ENCODE measurements at regions not wholly inside any gene's neighbourhood (a gene's known extent, or its start where the extent isn't known, plus 50 kb on each side); places are given as distances from the start of the nearest gene placed in this dataset.

GRCh38 chr5:126030698-126031097 lies 392.5 kb upstream of the GRAMD2B start:
- TF ChIP-seq EZH2 (IDR thresholded peaks at IDR 0.05; ENCODE audit: borderline replicate concordance, low read depth, low read length, severe bottlenecking) (no peak), POLR2A (IDR thresholded peaks at IDR 0.05; ENCODE audit: low read depth, low read length) (no peak), POLR2AphosphoS5 (IDR thresholded peaks at IDR 0.05; ENCODE audit: insufficient read depth, low read depth, low read length) (no peak)
- Histone ChIP-seq H3K4me1 (ENCODE audit: control insufficient read depth, extremely low read depth, insufficient read depth, low read length) (no peaks in the 10 kb centered on the region), H4K20me1 (replicated peaks; ENCODE audit: control insufficient read depth, extremely low read depth, insufficient read depth, low read length) (no peaks in the 10 kb centered on the region), H3K9ac (replicated peaks; ENCODE audit: extremely low read depth, insufficient read depth, low read length) (no peak overlapping the region), H3K27ac (ENCODE audit: insufficient read depth, low read depth, low read length) (no peak overlapping the region), H3K9me1 (replicated peaks; ENCODE audit: control insufficient read depth, extremely low read depth, insufficient read depth, low read length) (no peaks in the 10 kb centered on the region), H3K27me3 (ENCODE audit: control insufficient read depth in 2 of 2, insufficient read depth in 2 of 2, low read length in 2 of 2) (peaks cover 0 to 2% of the 10 kb centered on the region in 2 experiments), H2AFZ (ENCODE audit: low read depth, low read length) (no peak overlapping the region), H3K79me2 (ENCODE audit: control insufficient read depth, insufficient read depth, low read length) (no peaks in the 10 kb centered on the region), H3K36me3 (ENCODE audit: control insufficient read depth in 2 of 2, extremely low read depth in 1 of 2, insufficient read depth in 2 of 2, low read length in 2 of 2) (no peaks in the 10 kb centered on the region), H3K4me2 (ENCODE audit: insufficient read depth, low read length) (no peak overlapping the region), H3K9me3 (replicated peaks; ENCODE audit: control insufficient read depth, insufficient read depth, low read length) (no peaks in the 10 kb centered on the region), H3K4me3 (replicated peaks in 1 of 3; ENCODE audit: insufficient read depth in 1 of 3, low read depth in 1 of 3, low read length in 3 of 3) (no peak overlapping the region)
- FAIRE-seq: no peak
- no TSS peak for BruUV-seq (replicated peaks)
- intact Hi-C loops (cut with micrococcal nuclease) (no loop called here), dilution Hi-C loops (cut with MboI; ENCODE audit: extremely low pct_ligation_motif_present, low sequenced_read_pairs) (no loop called here)
- DNase-seq (ENCODE audit: low read depth, low spot score): no peak
- ChIA-PET POLR2A (no interaction called here), CTCF (interaction anchor here (1.0 kb wide), 1 partner anchor 15 kb away, joined by 3 read pairs; no protein-coding TSS in a partner anchor)

- Histone ChIP-seq H3K4me2 (ENCODE audit: insufficient read depth, low read length) (no peak overlapping the region), H3K4me1 (ENCODE audit: control insufficient read depth, extremely low read depth, insufficient read depth, low read length) (no peaks in the 10 kb centered on the region), H3K4me3 (replicated peaks in 1 of 3; ENCODE audit: insufficient read depth in 1 of 3, low read depth in 1 of 3, low read length in 3 of 3) (no peak overlapping the region), H3K27me3 (ENCODE audit: control insufficient read depth in 2 of 2, insufficient read depth in 2 of 2, low read length in 2 of 2) (peaks cover 0 to 2% of the 10 kb centered on the region in 2 experiments), H2AFZ (ENCODE audit: low read depth, low read length) (no peak overlapping the region), H4K20me1 (replicated peaks; ENCODE audit: control insufficient read depth, extremely low read depth, insufficient read depth, low read length) (no peaks in the 10 kb centered on the region), H3K9me1 (replicated peaks; ENCODE audit: control insufficient read depth, extremely low read depth, insufficient read depth, low read length) (no peaks in the 10 kb centered on the region), H3K79me2 (ENCODE audit: control insufficient read depth, insufficient read depth, low read length) (no peaks in the 10 kb centered on the region), H3K9me3 (replicated peaks; ENCODE audit: control insufficient read depth, insufficient read depth, low read length) (no peaks in the 10 kb centered on the region), H3K9ac (replicated peaks; ENCODE audit: extremely low read depth, insufficient read depth, low read length) (no peak overlapping the region), H3K36me3 (ENCODE audit: control insufficient read depth in 2 of 2, extremely low read depth in 1 of 2, insufficient read depth in 2 of 2, low read length in 2 of 2) (no peaks in the 10 kb centered on the region), H3K27ac (ENCODE audit: insufficient read depth, low read depth, low read length) (no peak overlapping the region)
- no peak for FAIRE-seq
- dilution Hi-C loops (cut with MboI; ENCODE audit: extremely low pct_ligation_motif_present, low sequenced_read_pairs): no loop called here
- TF ChIP-seq JUN (IDR thresholded peaks at IDR 0.05; ENCODE audit: borderline replicate concordance, insufficient read depth, insufficient read length, low read depth) (no peak), POLR2A (IDR thresholded peaks at IDR 0.05; ENCODE audit: low read depth, low read length) (no peak), POLR2AphosphoS5 (IDR thresholded peaks at IDR 0.05; ENCODE audit: insufficient read depth, low read depth, low read length) (no peak), EZH2 (IDR thresholded peaks at IDR 0.05; ENCODE audit: borderline replicate concordance, low read depth, low read length, severe bottlenecking) (no peak), MYC (IDR thresholded peaks at IDR 0.05; ENCODE audit: low read depth, low read length) (no peak), CTCF (IDR thresholded peaks at IDR 0.05; ENCODE audit: extremely low read depth in 1 of 2, insufficient read depth in 1 of 2, low read depth in 1 of 2, low read length in 2 of 2) (no peak), GATA2 (IDR thresholded peaks at IDR 0.05; ENCODE audit: insufficient read depth, insufficient read length, low read depth, low read length) (no peak), MAX (IDR thresholded peaks at IDR 0.05; ENCODE audit: insufficient read depth, insufficient read length) (no peak), FOS (IDR thresholded peaks at IDR 0.05; ENCODE audit: borderline replicate concordance, insufficient read depth, low read length) (no peak)
- POLR2A ChIA-PET: no interaction called here
- BruUV-seq (replicated peaks): no TSS peak
- CTCF ChIA-PET: no interaction called here
- intact Hi-C loops (cut with micrococcal nuclease): no loop called here
- DNase-seq (ENCODE audit: low read depth, low spot score): peak; percentile 33
These were observed 391.1 kb upstream of the GRAMD2B start for GRCh38 chr5:126031989-126032716.

All from endothelial cell of umbilical vein (primary cell).